GM23248 (cell line): ENCODE measurements at regions not wholly inside any gene's neighbourhood (a gene's known extent, or its start where the extent isn't known, plus 50 kb on each side); places are given as distances from the start of the nearest gene placed in this dataset.
"Not testable (repeated sequence)": the region's sequence is repeated elsewhere in the genome, so short reads cannot be mapped to it uniquely, and the experiment has no call there.

Source experiments
- DNase-seq: peaks from one replicate; pipeline ENCODE4 v3.0.0-alpha.2; 2015
- H2AFZ ChIP-seq: fragments of 200-600 bp; sonication (generic); 2 replicates; pipeline ENCODE4 v1.6.1; 2016; ENCODE audit warnings: antibody characterized with exemption
- H3F3A ChIP-seq: fragments of 200-600 bp; sonication (generic); 2 replicates; pipeline ENCODE4 v1.6.1; 2016; ENCODE audit warnings: mild to moderate bottlenecking, antibody characterized with exemption, mixed run types; ENCODE audit not compliant: insufficient read depth
- H3K27ac ChIP-seq: fragments of 200-600 bp; sonication (generic); 2 replicates; pipeline ENCODE4 v1.5.1; 2016; ENCODE audit warnings: mild to moderate bottlenecking
- H3K27me3 ChIP-seq: fragments of 200-600 bp; sonication (generic); replicated peaks from 2 replicates; pipeline ENCODE4 v1.6.1; 2016; ENCODE audit warnings: mild to moderate bottlenecking; ENCODE audit not compliant: insufficient read depth
- H3K36me3 ChIP-seq: fragments of 200-600 bp; sonication (generic); 2 replicates; pipeline ENCODE4 v1.6.1; 2016; ENCODE audit warnings: low read depth, mild to moderate bottlenecking
- H3K4me1 ChIP-seq: fragments of 200-600 bp; sonication (generic); 2 replicates; pipeline ENCODE4 v1.6.1; 2016; ENCODE audit warnings: mild to moderate bottlenecking; ENCODE audit not compliant: insufficient read depth
- H3K4me2 ChIP-seq: fragments of 200-600 bp; sonication (generic); one replicate; pipeline ENCODE4 v1.6.1; 2016; ENCODE audit warnings: mild to moderate bottlenecking; ENCODE audit not compliant: unreplicated experiment
- H3K4me3 ChIP-seq: fragments of 200-600 bp; sonication (generic); 2 replicates; pipeline ENCODE4 v1.5.1; 2016; ENCODE audit warnings: mild to moderate bottlenecking
- H3K79me2 ChIP-seq: fragments of 200-600 bp; sonication (generic); 2 replicates; pipeline ENCODE4 v1.6.1; 2016; ENCODE audit warnings: mild to moderate bottlenecking; ENCODE audit not compliant: insufficient read depth
- H3K9ac ChIP-seq: fragments of 200-600 bp; sonication (generic); 2 replicates; pipeline ENCODE4 v1.6.1; 2016; ENCODE audit warnings: mild to moderate bottlenecking
- H3K9me2 ChIP-seq: fragments of 200-600 bp; sonication (generic); 2 replicates; pipeline ENCODE4 v1.6.1; 2016; ENCODE audit warnings: mixed run types, mild to moderate bottlenecking, moderate library complexity; ENCODE audit not compliant: insufficient read depth
- H3K9me3 ChIP-seq: fragments of 200-600 bp; sonication (generic); one replicate; pipeline ENCODE4 v1.6.1; 2017; ENCODE audit warnings: low read depth
- H4K20me1 ChIP-seq: fragments of 200-600 bp; sonication (generic); 2 replicates; pipeline ENCODE4 v1.6.0; 2016; ENCODE audit not compliant: insufficient read depth
- EZH2 ChIP-seq: fragments of 200-600 bp; sonication (generic); IDR thresholded peaks from 2 replicates; pipeline ENCODE4 v1.6.1; 2018; ENCODE audit warnings: antibody characterized with exemption, mild to moderate bottlenecking; ENCODE audit not compliant: insufficient read depth, poor library complexity, severe bottlenecking
- EZH2phosphoT487 ChIP-seq: fragments of 200-600 bp; sonication (generic); IDR thresholded peaks from 2 replicates; pipeline ENCODE4 v1.6.1; 2018; ENCODE audit warnings: antibody characterized with exemption, moderate library complexity, mild to moderate bottlenecking, low read depth; ENCODE audit not compliant: insufficient read depth
- WGBS, 2 experiments: methylation state at CpG; one replicate each; pipeline ENCODE4 v1.1.6; 2015 to 2017; ENCODE audit warnings: low lambda C conversion rate in 2 of 2, low coverage in 1 of 2; ENCODE audit errors: missing lambda C conversion rate in 2 of 2; 5-methylcytosine and 5-hydroxymethylcytosine counted together
- in situ Hi-C: fragments of 300-500 bp; cut with MboI; formaldehyde crosslinking; loops from 2 replicates; pipeline ENCODE4 v1.15.0; 2020

DNA sequence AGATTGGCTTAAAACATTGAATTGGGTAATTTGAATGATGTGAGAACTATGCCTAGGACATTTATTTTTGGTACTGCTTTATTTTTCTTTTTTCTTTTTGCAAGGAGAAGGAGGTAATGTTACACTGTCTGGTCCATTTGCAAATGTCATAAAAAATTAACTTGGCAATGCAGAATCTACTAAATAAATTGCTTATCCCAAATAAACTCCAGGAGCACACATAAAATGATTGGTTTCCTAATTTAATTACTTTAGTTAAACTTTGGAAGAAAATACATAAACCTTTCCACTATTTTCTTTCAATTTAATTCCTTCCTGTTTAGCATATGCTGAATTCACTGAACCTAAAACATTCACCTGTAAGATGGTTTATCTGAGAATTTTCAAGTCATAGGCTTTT lies 238.4 kb upstream of the ETAA1 start:
- Histone ChIP-seq H3K9me2 (no peaks in the 10 kb centered on the region), H3K27me3 (no peaks in the 10 kb centered on the region), H3K27ac (no peak overlapping the region), H2AFZ (no peak overlapping the region), H3K4me1 (no peaks in the 10 kb centered on the region), H3K4me3 (no peak overlapping the region), H3K79me2 (no peaks in the 10 kb centered on the region), H3K9me3 (no peaks in the 10 kb centered on the region), H3K36me3 (no peaks in the 10 kb centered on the region), H3K9ac (no peak overlapping the region), H3F3A (no peaks in the 10 kb centered on the region), H4K20me1 (no peaks in the 10 kb centered on the region), H3K4me2 (no peak overlapping the region)
- no peak for DNase-seq
- TF ChIP-seq EZH2phosphoT487 (no peak), EZH2 (no peak)
- in situ Hi-C loops: no loop called here

DNA sequence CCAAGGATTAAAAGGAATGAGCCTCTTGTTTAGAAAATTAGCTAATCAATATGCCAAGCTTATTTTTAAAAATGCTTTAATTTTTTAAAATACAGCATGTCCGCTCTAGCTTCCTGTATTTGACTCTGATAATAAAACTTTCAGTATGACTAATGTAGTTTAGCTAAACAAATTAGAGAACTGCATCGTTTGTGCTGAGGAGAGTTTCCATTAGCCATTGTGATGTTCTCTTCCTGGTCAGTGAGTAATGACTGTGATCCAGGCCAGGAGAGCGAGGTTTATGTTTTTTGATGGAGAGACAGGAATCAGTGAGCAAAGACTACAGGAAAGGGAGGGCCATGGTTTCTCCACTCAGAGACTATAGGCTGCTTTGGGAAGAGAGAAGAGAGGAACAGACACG lies 237.2 kb upstream of the ETAA1 start:
- Histone ChIP-seq H3K4me1 (no peaks in the 10 kb centered on the region), H3K27ac (no peak overlapping the region), H2AFZ (no peak overlapping the region), H3K27me3 (no peaks in the 10 kb centered on the region), H3K79me2 (no peaks in the 10 kb centered on the region), H3K4me3 (no peak overlapping the region), H4K20me1 (no peaks in the 10 kb centered on the region), H3F3A (no peaks in the 10 kb centered on the region), H3K9me2 (no peaks in the 10 kb centered on the region), H3K9ac (no peak overlapping the region), H3K4me2 (no peak overlapping the region), H3K36me3 (no peaks in the 10 kb centered on the region), H3K9me3 (no peaks in the 10 kb centered on the region)
- TF ChIP-seq EZH2phosphoT487 (no peak), EZH2 (no peak)
- WGBS, 2 experiments: 74 to 76% methylated on average over 4 of the region's 4 CpGs
- in situ Hi-C loops: no loop called here
- DNase-seq: peak; percentile 2

DNA sequence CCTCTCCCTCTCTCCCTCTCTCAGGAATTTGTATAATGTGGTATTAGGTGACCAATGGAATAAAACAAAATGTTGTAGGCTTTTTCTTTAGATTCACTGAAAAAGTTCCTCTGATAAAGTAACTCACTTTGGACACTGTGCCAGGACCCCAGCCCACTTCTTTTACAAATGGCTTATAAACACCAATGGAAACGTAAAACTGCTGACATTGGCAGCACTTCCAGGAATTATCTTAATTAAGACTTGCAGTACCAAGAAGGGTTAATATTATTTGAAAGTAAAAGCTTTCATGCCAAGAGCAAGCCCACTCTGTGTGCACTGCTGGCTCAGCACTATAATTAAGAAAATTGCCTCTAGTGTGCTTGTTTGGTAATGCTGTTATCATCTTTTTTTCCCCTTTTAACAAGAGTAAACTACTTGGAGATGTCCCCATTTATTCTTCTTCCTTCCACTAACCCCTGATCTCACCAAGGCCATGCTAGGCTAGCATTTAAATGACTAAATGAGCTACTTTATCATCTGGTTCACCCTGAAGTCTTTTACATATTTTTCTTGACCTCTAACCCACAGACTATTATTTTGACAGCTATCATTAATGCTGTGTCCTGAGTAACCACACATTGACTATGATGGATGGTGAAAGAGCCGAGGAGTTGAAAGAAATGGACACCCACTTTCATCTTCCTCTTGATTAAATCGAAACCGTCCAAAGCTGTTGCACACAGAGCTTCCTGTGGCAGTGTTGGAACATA lies 232.2 kb upstream of the ETAA1 start:
- no peak for DNase-seq
- Histone ChIP-seq H4K20me1 (no peaks in the 10 kb centered on the region), H3K79me2 (no peaks in the 10 kb centered on the region), H3K27me3 (no peaks in the 10 kb centered on the region), H3K9ac (no peak overlapping the region), H3K36me3 (no peaks in the 10 kb centered on the region), H2AFZ (no peak overlapping the region), H3K9me3 (no peaks in the 10 kb centered on the region), H3K9me2 (no peaks in the 10 kb centered on the region), H3K4me2 (no peak overlapping the region), H3K27ac (no peak overlapping the region), H3K4me1 (no peaks in the 10 kb centered on the region; the same call in 1 of the 2 replicates), H3K4me3 (no peak overlapping the region), H3F3A (no peaks in the 10 kb centered on the region)
- TF ChIP-seq EZH2phosphoT487 (no peak), EZH2 (no peak)
- in situ Hi-C loops: no loop called here
- WGBS, 2 experiments: 65 to 66% methylated on average over 4 of the region's 4 CpGs

DNA sequence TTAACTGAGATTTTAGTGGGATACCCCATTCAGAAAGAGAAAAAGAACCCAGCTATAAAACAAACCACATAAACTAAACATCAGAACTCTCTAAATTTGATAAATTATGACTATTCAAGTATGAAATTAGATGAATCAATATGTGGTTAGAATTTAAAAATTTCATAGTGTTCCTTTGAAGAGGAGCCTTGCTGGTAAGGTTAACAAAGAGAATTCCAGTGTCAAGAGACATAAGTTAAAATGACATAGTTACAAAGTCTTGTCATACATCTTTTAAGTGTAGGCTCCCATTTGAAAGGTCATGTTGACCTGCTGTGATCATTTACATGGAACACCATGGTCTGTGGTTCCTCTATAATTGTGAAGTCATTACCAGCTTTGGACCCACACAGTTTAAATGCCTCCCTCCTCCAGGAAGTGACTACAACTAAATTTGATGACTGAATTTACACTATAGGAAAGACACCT lies 231.6 kb upstream of the ETAA1 start:
- H3K9me2 ChIP-seq: no peaks in the 10 kb centered on the region
- H3K4me1 ChIP-seq: no peaks in the 10 kb centered on the region; the same call in 1 of the 2 replicates
- no peak overlapping the region for H3K4me2 ChIP-seq
- no peak overlapping the region for H3K4me3 ChIP-seq
- H3K27me3 ChIP-seq: no peaks in the 10 kb centered on the region
- no peak overlapping the region for H2AFZ ChIP-seq
- in situ Hi-C loops: no loop called here
- no peaks in the 10 kb centered on the region for H4K20me1 ChIP-seq
- no peaks in the 10 kb centered on the region for H3K9me3 ChIP-seq
- H3F3A ChIP-seq: no peaks in the 10 kb centered on the region
- no peaks in the 10 kb centered on the region for H3K36me3 ChIP-seq
- no peak overlapping the region for H3K9ac ChIP-seq
- TF ChIP-seq EZH2 (no peak), EZH2phosphoT487 (no peak)
- no peak for DNase-seq
- no peak overlapping the region for H3K27ac ChIP-seq
- H3K79me2 ChIP-seq: no peaks in the 10 kb centered on the region

DNA sequence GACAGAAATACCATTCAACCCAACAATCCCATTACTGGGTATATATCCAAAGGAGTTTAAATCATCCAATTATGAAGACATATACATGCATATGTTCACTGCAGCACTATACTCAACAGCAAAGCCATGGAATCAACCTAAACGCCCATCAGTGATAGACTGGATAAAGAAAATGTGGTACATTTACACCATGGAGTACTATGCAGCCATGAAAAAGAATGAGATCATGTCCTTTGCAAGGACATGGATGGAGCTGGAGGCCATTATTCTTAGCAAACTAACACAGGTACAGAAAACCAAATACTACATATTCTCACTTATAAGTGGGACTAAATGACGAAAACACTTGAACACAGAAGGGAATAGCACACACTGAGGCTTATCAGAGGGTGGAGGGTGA lies 230.6 kb upstream of the ETAA1 start:
- H3K9ac ChIP-seq, H3K36me3 ChIP-seq, DNase-seq, H2AFZ ChIP-seq, H3K9me3 ChIP-seq, H3K27me3 ChIP-seq, in situ Hi-C loops, H3K4me2 ChIP-seq, H4K20me1 ChIP-seq, H3K4me1 ChIP-seq, H3F3A ChIP-seq, H3K9me2 ChIP-seq, H3K4me3 ChIP-seq, H3K27ac ChIP-seq, H3K79me2 ChIP-seq: not testable (repeated sequence)
- WGBS, 2 experiments: 46 to 55% methylated on average over 2 of the region's 2 CpGs
